HK-2 (cell line): ENCODE measurements at regions not wholly inside any gene's neighbourhood (a gene's known extent, or its start where the extent isn't known, plus 50 kb on each side); places are given as distances from the start of the nearest gene placed in this dataset.
A peak's percentile ranks its signal among the peaks of the same experiment; 100 is the strongest.

Source experiments
- DNase-seq: peaks from one replicate; pipeline ENCODE4 v3.0.0-alpha.2; 2018; ENCODE audit not compliant: unreplicated experiment

DNA sequence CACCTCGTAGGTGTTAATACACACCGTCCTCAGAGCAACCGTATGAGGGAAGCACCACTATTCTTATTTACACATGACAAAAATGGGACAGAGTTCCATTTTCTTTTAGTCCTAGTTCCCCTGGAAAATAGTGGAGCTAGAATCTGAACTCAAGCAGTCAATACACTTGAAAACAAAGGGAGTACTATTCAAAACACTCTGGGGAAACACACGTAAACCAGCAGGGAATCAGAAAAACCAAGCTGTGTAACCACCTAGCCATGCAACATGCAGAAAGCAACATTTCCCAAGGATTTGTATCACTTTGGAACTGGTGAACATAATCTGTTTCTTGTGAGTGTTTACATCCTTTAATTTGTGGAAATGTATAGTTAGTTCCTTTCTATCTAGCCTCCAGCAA, 208.2 kb downstream of the UBE2E3 start:
- no peak for DNase-seq

DNA sequence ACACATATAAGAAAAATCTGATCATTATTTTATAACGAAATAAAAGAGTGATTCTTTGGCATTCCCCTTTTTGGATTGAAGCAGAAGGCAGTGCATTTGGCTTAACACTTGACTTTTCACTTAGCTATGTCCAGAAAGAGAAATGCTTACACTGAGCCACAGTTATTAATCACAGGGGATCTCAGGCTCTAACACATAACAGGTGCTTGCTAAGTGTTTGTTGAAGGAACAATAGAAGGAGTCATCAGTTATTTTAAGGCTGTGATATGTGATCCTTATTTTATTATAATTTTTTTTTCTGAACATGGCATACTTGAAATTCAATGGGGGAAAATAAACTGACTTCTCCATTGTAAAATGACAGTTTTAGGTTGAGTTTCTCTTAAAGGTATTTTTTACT, 209.5 kb downstream of the UBE2E3 start:
- DNase-seq, result no peak

DNA sequence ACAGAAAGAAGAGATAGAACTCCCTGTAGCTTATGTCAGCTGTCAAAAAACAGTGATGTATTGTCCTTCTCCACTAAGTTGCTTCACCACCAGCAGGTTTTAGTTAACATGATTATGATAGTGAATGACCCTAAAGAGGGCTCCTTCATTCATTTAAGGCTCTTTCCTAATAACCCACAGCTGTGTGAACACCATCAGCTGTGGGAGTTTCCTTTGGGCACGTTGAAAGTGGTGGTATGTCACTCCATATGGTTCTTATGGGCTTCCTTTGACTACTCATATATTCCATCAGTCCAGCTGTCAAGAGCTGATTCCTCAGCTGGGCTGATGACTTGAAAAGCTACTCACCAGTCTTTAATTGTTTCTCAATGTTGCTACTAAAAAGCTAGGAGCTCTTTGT, 210.3 kb downstream of the UBE2E3 start:
- no peak for DNase-seq

DNA sequence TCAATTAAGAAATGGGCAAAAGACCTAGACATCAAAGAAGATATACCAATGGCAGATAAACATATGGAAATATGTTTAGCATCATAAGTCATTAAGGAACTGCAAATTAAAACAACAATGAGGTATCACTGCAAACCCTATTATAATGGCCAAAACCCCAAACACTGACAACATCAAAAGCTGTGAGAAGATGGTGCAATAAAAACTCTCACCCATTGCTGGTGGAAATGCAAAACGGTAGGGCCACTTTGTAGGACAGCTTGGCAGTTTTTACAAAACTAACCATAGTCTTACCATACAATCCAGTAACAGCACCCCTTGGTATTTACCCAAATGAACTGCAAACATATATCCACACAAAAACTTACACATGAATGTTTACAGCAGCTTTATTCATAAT, 213.1 kb downstream of the UBE2E3 start:
- no peak for DNase-seq

DNA sequence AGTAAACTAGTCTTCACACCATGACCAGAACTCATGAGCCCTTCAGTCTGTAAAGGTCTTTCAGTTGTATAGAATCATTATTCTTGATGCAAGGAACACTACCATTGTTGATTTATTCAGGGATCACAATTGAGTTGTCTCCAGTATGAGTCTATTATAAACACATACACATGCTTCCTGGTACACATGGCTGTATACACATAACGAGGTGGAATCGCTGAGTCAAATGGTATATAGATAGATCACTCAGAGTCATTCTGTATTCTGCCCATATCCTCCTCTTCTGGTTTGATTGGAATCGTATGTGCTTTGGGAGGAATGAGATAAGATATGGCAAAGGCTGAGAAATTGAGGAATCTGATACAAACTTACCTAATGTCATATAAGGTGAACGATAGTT, 216.0 kb downstream of the UBE2E3 start:
- no peak for DNase-seq

DNA sequence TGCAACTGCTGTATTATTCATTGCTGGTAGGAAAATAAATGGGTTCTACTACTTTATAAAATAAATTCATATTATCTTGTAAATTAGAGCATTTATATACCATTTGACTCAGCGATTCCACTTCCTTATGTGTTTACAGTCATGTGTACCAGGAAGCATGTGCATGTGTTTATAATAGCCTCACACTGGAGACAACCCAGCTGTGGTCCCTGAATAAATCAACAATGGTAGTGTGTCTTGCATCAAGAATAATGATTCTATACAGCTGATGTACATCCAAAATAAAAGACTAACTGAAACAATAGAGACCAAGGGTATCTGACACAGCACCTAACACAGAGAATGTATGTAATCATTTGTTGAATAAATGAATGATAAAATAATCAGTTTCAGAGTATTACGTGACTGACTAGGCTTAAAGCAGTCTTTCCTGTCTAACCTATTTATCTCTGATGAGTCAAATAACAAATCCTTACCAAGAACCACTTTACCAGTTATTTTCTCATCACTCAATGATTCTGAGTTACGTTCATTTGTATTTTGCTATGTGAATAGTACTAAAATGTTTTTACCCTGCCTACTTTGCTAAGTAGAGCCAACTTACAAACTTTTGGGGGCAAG, 216.8 kb downstream of the UBE2E3 start:
- DNase-seq, result no peak

DNA sequence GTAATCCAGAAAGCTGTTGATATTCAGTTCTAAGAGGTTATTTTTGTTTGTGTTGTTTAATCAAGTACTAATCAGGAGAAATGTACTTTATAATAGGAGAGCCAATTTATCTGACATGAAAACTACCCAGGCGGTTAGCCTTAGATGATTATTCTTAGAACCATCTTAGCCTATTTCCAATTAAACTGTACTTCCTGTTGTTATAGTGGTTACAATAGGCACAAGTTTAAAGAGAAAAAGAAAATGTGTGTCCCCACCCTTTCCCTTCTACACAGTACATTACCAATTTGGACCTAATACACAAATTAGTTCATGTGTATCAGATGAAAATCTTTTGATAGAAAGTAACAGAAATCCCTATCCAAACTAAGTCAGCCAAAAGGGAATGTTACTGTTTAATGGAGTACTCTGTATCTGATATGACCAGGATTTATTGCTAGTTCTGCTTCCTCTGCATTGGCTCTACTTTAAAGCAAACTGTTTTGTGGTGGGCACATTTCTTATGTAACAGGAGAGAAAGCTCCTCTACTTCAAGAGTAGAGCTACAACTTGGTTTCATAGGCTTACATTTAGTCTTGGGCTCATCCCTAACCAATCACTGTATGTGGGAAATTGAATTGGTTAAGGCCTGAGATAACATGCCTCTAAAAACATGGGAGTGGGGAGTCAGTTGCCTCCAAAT, 217.9 kb downstream of the UBE2E3 start:
- DNase-seq, result no peak

DNA sequence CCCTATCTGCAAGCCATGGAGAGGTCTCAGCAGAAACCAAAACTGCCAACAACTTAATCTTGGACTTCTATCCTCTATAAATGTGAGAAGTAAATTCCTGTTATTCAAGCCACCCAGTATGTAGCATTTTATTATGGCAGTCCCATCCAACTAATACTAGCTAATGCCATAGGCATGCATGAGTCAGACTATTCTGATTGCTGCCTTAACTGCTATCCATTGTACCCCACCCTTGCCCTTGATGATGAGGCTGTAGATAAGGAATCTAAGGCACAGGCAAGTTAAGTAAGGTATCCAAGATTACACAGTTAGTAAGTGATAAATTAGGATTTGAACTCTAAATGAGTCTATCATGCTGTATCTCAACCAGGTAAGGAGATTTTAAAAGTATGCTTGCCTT, 223.0 kb downstream of the UBE2E3 start:
- DNase-seq, result peak; percentile 6

DNA sequence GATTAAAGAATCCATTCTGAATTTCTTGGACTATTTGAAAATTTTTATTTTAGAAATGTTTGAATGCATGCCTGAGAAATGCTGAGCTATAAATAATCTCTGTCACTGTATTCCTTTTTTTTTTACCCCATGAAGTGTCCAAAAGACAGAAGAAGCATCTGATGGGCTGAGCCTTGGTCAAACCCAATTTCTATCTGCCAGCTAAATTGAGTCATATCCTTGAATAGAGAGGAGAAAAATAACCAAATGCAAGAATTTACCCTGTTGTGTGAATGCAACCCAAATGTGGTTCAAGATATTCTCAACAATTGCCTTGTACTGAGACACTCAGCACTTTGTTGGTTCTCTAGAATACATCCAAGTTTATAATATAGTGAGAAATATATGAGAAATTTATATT, 223.5 kb downstream of the UBE2E3 start:
- DNase-seq, result no peak

DNA sequence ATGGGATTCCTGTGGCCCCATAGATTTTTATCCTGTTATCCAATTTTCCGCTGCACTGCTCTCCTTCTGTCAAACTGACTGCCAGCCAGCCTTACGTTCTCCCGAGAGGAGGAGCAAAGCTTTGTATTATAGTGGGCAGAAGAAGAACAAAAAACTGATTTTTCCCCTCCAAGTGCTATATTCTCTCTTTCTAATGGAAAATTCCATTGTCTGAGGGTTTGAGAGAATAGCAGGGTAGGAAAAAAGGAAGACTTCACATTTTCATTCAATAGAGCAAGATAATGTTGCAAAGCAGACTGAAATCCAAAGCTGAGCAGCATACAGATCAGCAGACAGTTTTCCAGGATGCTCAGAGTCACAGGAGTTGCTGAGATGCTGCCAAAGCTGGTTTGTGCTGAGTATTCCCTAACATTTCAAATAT, 238.0 kb downstream of the UBE2E3 start:
- no peak for DNase-seq

DNA sequence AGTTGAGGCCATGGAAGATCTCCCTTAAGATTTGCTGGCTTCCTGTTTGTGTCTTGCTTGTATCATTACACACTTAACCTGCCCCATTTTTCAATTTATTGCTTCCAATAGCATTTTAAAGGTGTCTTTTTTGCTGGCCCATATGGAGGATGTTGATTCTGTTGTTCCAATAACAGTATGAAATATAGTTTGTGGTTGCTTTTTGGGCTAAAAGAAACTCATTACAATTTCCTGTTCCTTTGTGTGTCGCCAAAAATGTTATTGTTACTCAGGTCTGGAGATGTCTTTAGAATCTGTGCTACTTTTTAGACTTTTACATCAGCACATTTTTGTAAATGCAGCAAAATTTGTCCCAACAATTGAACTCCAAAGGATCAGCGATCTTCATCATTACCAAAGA, 234.0 kb upstream of the ITGA4 start:
- DNase-seq, result no peak

DNA sequence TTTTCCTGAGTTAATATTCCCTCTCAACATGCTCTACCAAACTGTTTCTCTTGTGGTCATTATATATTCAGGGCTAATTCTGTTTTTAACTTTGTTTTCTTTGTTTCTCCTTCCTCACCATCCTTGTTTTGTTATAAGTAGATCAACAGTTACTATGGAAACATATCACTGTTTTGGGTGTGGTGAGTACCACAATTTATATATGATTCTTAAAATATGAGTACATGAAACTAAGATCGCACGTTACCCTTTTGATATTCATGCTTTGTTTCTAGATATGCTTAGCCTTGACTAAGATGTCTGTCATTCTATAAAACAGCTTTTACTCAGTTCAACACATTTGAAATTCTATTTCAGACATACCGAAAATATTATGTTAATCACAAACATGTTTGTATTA, 232.3 kb upstream of the ITGA4 start:
- DNase-seq, result no peak

DNA sequence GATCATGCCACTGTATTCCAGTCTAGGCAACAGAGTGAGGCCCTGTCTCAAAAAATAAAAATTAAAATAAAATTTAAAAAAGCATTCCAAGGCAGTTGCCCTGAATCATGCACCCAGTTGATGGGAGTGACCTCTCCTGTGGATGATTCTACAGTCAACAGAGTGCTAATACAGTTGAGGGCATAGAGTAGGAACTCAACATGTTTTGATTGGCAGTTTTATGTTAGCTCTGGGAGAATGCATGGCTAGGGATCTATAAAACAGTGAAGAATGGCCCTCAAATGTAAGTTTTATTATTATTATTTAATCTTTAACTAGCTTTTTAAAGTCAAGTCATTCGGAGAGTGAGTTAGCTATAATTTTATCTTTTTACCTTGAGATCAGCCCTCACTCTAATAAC, 228.5 kb upstream of the ITGA4 start:
- DNase-seq, result no peak

DNA sequence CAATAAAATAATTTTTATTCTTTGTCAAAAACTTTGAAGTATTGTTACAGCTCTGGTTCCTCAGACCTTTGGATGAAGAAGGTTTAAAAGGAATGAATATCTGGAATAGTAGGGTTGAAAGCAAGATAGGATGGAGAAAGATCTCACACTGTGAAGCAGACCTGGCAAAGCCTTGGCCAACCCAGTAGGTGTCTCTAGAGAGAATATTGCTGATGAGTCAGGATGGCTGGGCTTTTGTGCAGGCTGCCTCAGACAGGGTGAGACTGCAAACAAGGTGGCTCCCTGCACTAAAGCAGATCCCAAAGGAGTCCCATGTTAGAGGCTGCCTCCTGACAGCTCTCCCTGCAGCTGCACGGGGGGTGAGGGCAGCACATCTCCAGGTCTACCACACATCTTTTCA, 226.0 kb upstream of the ITGA4 start:
- no peak for DNase-seq

DNA sequence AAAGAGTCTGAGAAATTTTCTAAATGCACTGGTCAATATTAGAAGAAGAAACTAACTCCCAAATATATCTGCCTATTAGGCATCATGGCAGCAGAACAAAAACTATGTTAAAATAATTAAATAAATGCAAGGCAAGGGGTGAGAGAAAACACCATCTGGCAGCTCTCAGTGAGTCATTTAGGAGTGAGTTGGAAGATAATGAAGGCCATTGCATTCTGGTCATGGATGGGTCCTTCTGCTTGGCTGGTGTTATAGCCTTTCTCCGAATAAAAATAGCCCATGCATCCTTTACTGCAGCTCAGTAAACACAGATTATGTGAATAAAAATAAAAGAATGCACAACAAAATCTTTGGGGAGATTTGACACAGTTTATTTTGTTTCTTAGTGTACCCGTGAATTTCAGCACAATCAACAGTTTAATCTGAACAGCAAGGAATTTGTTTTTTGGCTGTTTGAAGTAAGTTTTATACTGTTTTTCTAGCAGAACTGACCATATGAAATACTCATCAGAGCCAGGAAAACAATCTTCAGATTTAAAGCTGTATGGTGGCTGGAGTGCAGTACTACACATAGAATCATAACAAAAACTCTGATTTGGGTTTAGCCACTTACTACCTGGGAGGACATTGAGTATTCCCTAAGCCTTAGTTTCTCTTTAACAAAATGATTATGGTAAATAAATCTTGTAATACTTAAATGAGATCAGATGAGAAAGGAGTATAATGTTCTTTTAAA, 225.1 kb upstream of the ITGA4 start:
- DNase-seq, result no peak

DNA sequence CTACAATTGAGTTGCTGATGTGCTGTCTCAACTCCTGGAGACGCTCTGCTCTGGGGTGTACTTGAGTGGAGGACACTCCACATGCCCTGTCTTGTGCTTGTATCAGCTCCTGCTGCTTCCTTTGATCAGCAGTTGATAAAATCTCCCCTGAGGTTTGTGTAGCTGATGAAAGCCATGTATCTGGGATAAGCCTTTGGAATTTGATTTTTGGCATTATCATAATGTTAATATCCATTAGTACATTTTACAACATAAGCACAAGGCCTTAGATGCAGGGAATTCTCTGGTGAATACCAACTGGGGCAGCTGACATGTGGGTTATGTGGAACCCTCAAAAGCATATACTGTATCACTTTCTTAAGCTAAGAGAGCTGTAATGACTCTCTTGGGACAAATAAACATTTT, 222.7 kb upstream of the ITGA4 start:
- DNase-seq, result no peak

DNA sequence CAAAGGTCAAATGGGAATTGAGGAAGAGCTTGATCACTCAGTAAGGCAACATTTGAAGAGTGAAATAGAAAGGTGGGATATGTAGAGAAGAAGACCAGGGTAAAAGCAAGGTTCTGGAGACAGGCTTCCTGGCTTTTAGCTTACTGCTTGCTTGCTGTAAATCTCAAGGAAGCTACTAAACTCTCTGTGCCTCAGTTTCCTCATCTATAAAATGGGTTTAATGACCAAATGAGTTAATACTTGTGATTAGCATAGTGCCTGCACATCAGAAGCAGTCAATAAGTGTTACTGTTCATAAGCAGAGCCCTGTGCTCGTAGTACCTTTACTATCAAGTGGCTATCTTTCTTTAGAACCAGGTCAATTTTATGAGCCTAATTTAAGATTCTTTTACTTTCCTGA, 222.2 kb upstream of the ITGA4 start:
- DNase-seq, result no peak

DNA sequence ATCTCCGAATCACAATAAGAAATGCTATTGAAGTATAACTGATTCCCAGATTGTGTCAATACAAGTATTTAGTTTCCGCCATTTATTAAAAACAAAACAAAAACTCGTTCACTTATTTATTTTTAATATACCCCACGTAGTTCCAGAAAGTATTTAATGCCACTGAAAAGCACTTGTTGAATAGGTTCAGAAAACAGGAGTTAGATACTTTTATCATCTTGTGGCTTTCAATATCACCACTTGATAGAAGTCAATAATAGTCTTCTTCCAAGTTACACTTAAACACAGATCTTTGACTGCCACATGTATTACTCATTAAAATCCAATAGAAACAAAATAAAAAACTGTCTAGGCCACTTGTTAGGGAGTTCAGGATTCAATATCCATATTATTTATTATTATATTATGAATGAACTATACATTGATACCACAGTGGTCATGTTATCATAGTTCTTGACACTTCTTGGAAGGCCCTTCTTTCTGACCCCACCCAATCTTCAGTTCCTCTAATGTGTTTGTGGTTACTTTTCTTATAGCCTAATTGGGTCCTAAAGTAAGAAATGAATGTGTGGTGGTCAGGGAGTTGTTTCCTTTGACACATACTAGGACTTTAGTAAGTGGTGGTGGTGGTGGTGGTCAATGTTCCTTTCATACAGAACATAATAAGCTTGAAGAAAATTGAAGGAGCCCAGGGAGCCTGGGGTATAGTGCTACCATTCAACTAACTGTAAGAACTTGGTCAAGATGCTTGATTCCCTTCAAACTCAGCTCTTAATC, 221.3 kb upstream of the ITGA4 start:
- DNase-seq, result no peak

DNA sequence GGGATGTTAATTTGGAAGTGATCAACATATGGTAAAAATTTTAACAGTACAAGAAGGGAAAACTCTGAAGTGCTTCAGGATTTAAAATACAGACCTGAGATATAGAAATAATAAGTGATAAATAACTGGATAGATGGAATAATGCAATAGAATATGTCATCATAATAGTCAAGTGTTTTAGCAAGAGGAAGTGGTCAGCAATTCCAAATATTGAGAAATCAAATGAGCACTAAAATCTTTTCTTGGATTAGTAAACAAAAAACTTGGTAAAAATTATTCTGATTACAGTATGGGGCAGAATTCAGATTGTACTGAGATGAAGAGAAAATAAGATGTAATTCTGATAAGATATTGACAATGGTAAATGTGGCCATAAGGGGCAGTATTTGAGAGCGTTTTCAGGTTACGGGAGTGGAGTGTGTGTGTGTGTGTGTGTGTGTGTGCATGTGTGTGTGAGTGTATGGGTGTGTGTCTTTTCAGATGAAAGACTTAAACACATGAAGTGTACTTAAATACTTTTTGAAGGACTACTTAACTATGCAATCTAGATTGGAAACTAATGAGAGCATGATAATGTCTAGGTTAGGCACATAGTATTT, 217.9 kb upstream of the ITGA4 start:
- no peak for DNase-seq

DNA sequence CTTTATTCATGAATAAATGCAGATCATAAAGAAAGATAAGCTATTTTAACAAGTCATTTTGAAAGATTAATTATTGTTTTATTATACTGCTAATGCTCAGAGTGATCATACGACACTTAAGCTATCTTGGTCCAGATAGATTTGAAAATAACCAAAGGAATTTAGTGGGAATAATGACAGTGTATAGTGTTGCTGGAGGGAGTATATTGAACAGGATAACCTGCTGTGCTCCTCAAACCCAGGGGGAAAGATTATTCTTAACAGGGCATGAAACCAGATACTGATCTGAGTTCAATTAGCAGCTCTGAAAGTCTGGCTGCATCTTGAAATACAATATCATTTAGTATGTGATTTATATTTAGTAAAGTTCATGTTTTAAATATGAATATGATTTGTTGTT, 216.3 kb upstream of the ITGA4 start:
- no peak for DNase-seq

DNA sequence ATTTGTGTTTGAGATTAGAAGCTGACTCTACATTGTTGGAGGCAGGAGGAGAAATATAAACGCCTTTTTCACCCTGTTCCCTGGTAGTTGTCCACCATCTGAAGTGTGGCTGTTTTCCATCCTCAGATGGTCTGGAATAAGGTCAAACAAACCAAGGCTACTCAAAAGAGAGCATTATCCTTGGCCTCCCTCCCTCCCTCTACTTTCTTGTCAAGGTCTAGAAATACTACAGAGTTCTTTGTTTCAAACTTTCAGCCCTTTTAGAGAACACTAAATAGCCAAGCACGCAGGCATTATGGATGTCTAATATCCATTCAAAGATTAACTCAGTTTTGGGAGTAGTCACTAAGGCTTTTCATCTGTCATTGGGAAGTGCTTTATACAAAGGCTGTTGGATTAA, 215.8 kb upstream of the ITGA4 start:
- DNase-seq, result no peak

DNA sequence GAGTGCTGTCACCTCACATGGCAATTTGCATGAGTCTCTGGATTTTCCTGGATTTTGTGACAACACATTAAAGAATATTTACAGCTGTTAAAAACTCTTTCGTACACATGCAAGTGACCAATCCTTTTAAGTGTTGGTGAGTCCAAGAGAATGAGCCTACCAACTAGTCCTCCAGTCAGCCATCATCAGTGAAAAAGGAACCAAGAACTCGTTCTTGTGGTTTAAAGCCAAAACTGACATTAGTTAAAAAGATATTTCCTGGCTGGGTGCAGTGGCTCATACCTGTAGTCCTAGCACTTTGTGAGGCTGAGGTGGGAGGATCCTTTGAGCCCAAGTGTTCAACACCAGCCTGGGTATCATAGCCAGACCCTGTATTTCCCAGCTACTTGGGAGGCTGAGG, 215.4 kb upstream of the ITGA4 start:
- no peak for DNase-seq
